GM21367 (cell line): ENCODE measurements at regions not wholly inside any gene's neighbourhood (a gene's known extent, or its start where the extent isn't known, plus 50 kb on each side); places are given as distances from the start of the nearest gene placed in this dataset.

Experiments
- ATAC-seq: cut with Tn5 transposase; IDR thresholded peaks from one replicate; pipeline ENCODE4 v1.9.1; 2021; ENCODE audit not compliant: unreplicated experiment

GRCh38 chr4:133891011-133891410 lies 310.6 kb downstream of the PABPC4L start:
- no peak for ATAC-seq

- no peak for ATAC-seq
Observed at GRCh38 chr4:133887723-133888122, 313.9 kb downstream of the PABPC4L start.

GRCh38 chr4:133869486-133869885 lies 332.1 kb downstream of the PABPC4L start:
- no peak for ATAC-seq

- no peak for ATAC-seq
Observed at GRCh38 chr4:133868856-133869255, 332.7 kb downstream of the PABPC4L start.

- no peak for ATAC-seq
Observed at GRCh38 chr4:133866328-133866699, 335.3 kb downstream of the PABPC4L start.

- no peak for ATAC-seq
Observed at GRCh38 chr4:133865612-133866327, 335.8 kb downstream of the PABPC4L start.

- no peak for ATAC-seq
Observed at GRCh38 chr4:133863153-133863552, 338.4 kb downstream of the PABPC4L start.

- no peak for ATAC-seq
Observed at GRCh38 chr4:133856731-133857355, 344.7 kb downstream of the PABPC4L start.

GRCh38 chr4:133855001-133855400 lies 346.6 kb downstream of the PABPC4L start:
- ATAC-seq: no peak

- ATAC-seq: no peak
Observed at GRCh38 chr4:133839326-133839725, 362.3 kb downstream of the PABPC4L start.

GRCh38 chr4:133823177-133823576 lies 378.4 kb downstream of the PABPC4L start:
- ATAC-seq: no peak

GRCh38 chr4:133812954-133813353 lies 388.6 kb downstream of the PABPC4L start:
- ATAC-seq: no peak

GRCh38 chr4:133812236-133812635 lies 389.4 kb downstream of the PABPC4L start:
- no peak for ATAC-seq

- no peak for ATAC-seq
Observed at GRCh38 chr4:133808151-133808550, 393.4 kb downstream of the PABPC4L start.

- ATAC-seq: no peak
Observed at GRCh38 chr4:133803341-133803740, 398.2 kb downstream of the PABPC4L start.

- no peak for ATAC-seq
Observed at GRCh38 chr4:133802359-133803140, 399.0 kb downstream of the PABPC4L start.

GRCh38 chr4:133801883-133802282 lies 399.7 kb downstream of the PABPC4L start:
- no peak for ATAC-seq

- no peak for ATAC-seq
Observed at GRCh38 chr4:133800966-133801365, 400.6 kb downstream of the PABPC4L start.

GRCh38 chr4:133799717-133800315 lies 401.8 kb downstream of the PABPC4L start:
- ATAC-seq: no peak

- ATAC-seq: no peak
Observed at GRCh38 chr4:133777661-133778060, 423.9 kb downstream of the PABPC4L start.

GRCh38 chr4:133776961-133777360 lies 424.6 kb downstream of the PABPC4L start:
- no peak for ATAC-seq

GRCh38 chr4:133776503-133776902 lies 425.1 kb downstream of the PABPC4L start:
- ATAC-seq: no peak
